OCI-LY7 (cell line): ENCODE measurements at regions not wholly inside any gene's neighbourhood (a gene's known extent, or its start where the extent isn't known, plus 50 kb on each side); places are given as distances from the start of the nearest gene placed in this dataset.

Experiments
- BruUV-seq: library from RNA; stranded (reverse); fragments of 400-500 nt; replicated peaks from 2 replicates; lab custom pipeline; 2021; lab: Mats Ljungman, UMichigan
- CTCF ChIA-PET: fragments of 300-600 bp; sonication (Branson Sonifier 250); formaldehyde crosslinking; loops from one replicate; lab custom pipeline; 2022; ENCODE audit warnings: antibody characterized with exemption; ENCODE audit not compliant: unreplicated experiment; lab: Charles Lee
- POLR2A ChIA-PET: fragments of 300-600 bp; sonication (Branson Sonifier 250); formaldehyde crosslinking; loops from one replicate; lab custom pipeline; 2022; ENCODE audit warnings: antibody characterized with exemption; lab: Charles Lee
- DNase-seq: peaks from one replicate; pipeline ENCODE4 v3.0.0-alpha.2; 2015; ENCODE audit warnings: low spot score
- H2AFZ ChIP-seq: fragments of 200-600 bp; sonication (generic), shearing (Covaris generic); 2 replicates; pipeline ENCODE4 v1.6.1; 2014; ENCODE audit warnings: mild to moderate bottlenecking, antibody characterized with exemption, low read length, moderate library complexity
- H3K27ac ChIP-seq: fragments of 200-600 bp; sonication (generic); 2 replicates; pipeline ENCODE4 v1.5.1; 2014; ENCODE audit warnings: mixed run types, low read depth, mild to moderate bottlenecking, moderate library complexity, low read length, inconsistent platforms; ENCODE audit not compliant: poor library complexity, severe bottlenecking
- H3K36me3 ChIP-seq: fragments of 200-600 bp; sonication (generic); 2 replicates; pipeline ENCODE4 v1.6.1; 2014; ENCODE audit warnings: mild to moderate bottlenecking, antibody characterized with exemption, low read length, moderate library complexity, mixed read lengths; ENCODE audit not compliant: insufficient read depth
- H3K4me1 ChIP-seq: fragments of 200-600 bp; sonication (generic); 2 replicates; pipeline ENCODE4 v1.5.1; 2014; ENCODE audit warnings: mild to moderate bottlenecking, low read length; ENCODE audit not compliant: insufficient read depth, poor library complexity, severe bottlenecking
- H3K4me2 ChIP-seq: fragments of 200-600 bp; sonication (generic); 2 replicates; pipeline ENCODE4 v1.6.1; 2014; ENCODE audit warnings: mild to moderate bottlenecking, low read length
- H3K4me3 ChIP-seq: fragments of 200-600 bp; sonication (generic); 2 replicates; pipeline ENCODE4 v1.5.1; 2014; ENCODE audit warnings: mild to moderate bottlenecking, low read depth, low read length; ENCODE audit not compliant: poor library complexity, severe bottlenecking
- H3K79me2 ChIP-seq: fragments of 200-600 bp; sonication (generic); 2 replicates; pipeline ENCODE4 v1.6.1; 2016; ENCODE audit warnings: low read depth, mild to moderate bottlenecking, low read length, moderate library complexity, mixed read lengths; ENCODE audit not compliant: insufficient read depth
- H3K9me2 ChIP-seq: fragments of 200-600 bp; sonication (generic); 2 replicates; pipeline ENCODE4 v1.6.1; 2016; ENCODE audit warnings: mild to moderate bottlenecking, low read length, mixed read lengths; ENCODE audit not compliant: insufficient read depth
- H3K9me3 ChIP-seq: fragments of 200-600 bp; sonication (generic); 2 replicates; pipeline ENCODE4 v1.6.1; 2014; ENCODE audit warnings: mild to moderate bottlenecking, mixed run types, low read length, mixed read lengths
- H4K20me1 ChIP-seq: fragments of 200-600 bp; sonication (generic); 2 replicates; pipeline ENCODE4 v1.6.1; 2014; ENCODE audit warnings: mild to moderate bottlenecking, antibody characterized with exemption, low read length, moderate library complexity, mixed read lengths; ENCODE audit not compliant: insufficient read depth
- CTCF ChIP-seq: fragments of 200-600 bp; sonication (generic); conservative IDR thresholded peaks from 2 replicates; pipeline ENCODE4 v1.5.1; 2014; ENCODE audit warnings: mild to moderate bottlenecking, antibody characterized with exemption, low read length, moderate library complexity, mixed read lengths
- EZH2phosphoT487 ChIP-seq: fragments of 200-600 bp; sonication (generic); IDR thresholded peaks from 2 replicates; pipeline ENCODE4 v1.6.1; 2018; ENCODE audit warnings: low read depth, borderline replicate concordance, mild to moderate bottlenecking, mixed run types, antibody characterized with exemption, low read length, moderate library complexity, mixed read lengths
- intact Hi-C: fragments of 100-400 bp; cut with micrococcal nuclease; formaldehyde crosslinking; loops from one replicate; pipeline ENCODE4 v1.10.0; 2022; ENCODE audit not compliant: unreplicated experiment

- no peak for TF ChIP-seq EZH2phosphoT487
- TF ChIP-seq CTCF = no peak
- intact Hi-C loops = no loop called here
- Histone ChIP-seq H3K36me3 (no peaks in the 10 kb centered on the region; the same call in 1 of the 2 replicates), H3K4me1 (no peaks in the 10 kb centered on the region), H3K27ac (no peak overlapping the region), H3K9me3 (no peaks in the 10 kb centered on the region), H4K20me1 (no peaks in the 10 kb centered on the region; the same call in 1 of the 2 replicates), H3K9me2 (no peaks in the 10 kb centered on the region), H3K4me3 (no peak overlapping the region), H3K79me2 (no peaks in the 10 kb centered on the region), H3K4me2 (no peak overlapping the region), H2AFZ (no peak overlapping the region)
- DNase-seq = no peak
- no TSS peak for BruUV-seq
- ChIA-PET CTCF (no interaction called here), POLR2A (interaction anchor here (0.8 kb wide), 1 partner anchor 12 kb away, joined by 3 read pairs; no protein-coding TSS in a partner anchor)
Measured at GRCh38 chr14:89544636-89545301, 127.7 kb upstream of the FOXN3 start.

GRCh38 chr14:89543425-89543790, 126.4 kb upstream of the FOXN3 start:
- Histone ChIP-seq H3K27ac (no peak overlapping the region), H3K4me2 (no peak overlapping the region), H3K79me2 (0 out of 2 replicates have a peak, but pooled peaks cover 4% of the 10 kb centered on the region), H3K4me3 (no peak overlapping the region), H4K20me1 (no peaks in the 10 kb centered on the region; the same call in 1 of the 2 replicates), H3K36me3 (no peaks in the 10 kb centered on the region; the same call in 1 of the 2 replicates), H3K9me2 (no peaks in the 10 kb centered on the region), H3K4me1 (no peaks in the 10 kb centered on the region), H2AFZ (no peak overlapping the region), H3K9me3 (no peaks in the 10 kb centered on the region)
- intact Hi-C loops = no loop called here
- ChIA-PET CTCF (interaction anchor here (1.2 kb wide), 1 partner anchor 366 kb away, joined by 6 read pairs; no protein-coding TSS in a partner anchor), POLR2A (interaction anchor here (0.9 to 1.1 kb wide), 2 partner anchors 69 to 76 kb away, joined by 3 to 4 read pairs; no protein-coding TSS in a partner anchor)
- TF ChIP-seq EZH2phosphoT487 (no peak), CTCF (no peak)
- no peak for DNase-seq
- no TSS peak for BruUV-seq
